HepG2 (cell line): ENCODE measurements at regions not wholly inside any gene's neighbourhood (a gene's known extent, or its start where the extent isn't known, plus 50 kb on each side); places are given as distances from the start of the nearest gene placed in this dataset.

ENCODE experiments used
- ATAC-seq: fragments of 200-7000 bp; cut with Tn5 transposase; 3 replicates; pipeline ENCODE4 v1.9.1; 2020; ENCODE audit warnings: mild to moderate bottlenecking, moderate library complexity
- BruUV-seq: library from RNA; stranded (reverse); fragments of 400-500 nt; replicated peaks from 2 replicates; lab custom pipeline; 2021; lab: Mats Ljungman, UMichigan
- CTCF ChIA-PET: fragments of 300-600 bp; formaldehyde crosslinking; extraction: SDS; loops from one replicate; lab custom pipeline; 2021; ENCODE audit warnings: low total read pairs, inconsistent platforms, low intra/inter-chr PET ratio; lab: Yijun Ruan, JAX
- POLR2A ChIA-PET: fragments of 350-600 bp; sonication (Branson Sonifier 250); formaldehyde crosslinking; loops from one replicate; lab custom pipeline; 2020; ENCODE audit warnings: antibody characterized with exemption, inconsistent platforms; lab: Yijun Ruan, JAX
- DNase-seq: peaks from one replicate; pipeline ENCODE4 v3.0.0-alpha.2; 2015; ENCODE audit warnings: low spot score
- FAIRE-seq: peaks from 3 replicates; lab custom pipeline; 2011; peaks lifted over from hg19 to GRCh38; lab: Jason Lieb, UNC
- H2AFZ ChIP-seq: one replicate; pipeline ENCODE4 v1.6.1; 2011; ENCODE audit warnings: low read length, inconsistent platforms
- H3K27ac ChIP-seq: fragments of 300-600 bp; 3 replicates; pipeline ENCODE4 v1.8.0; 2011; ENCODE audit warnings: mixed run types, mild to moderate bottlenecking, mixed read lengths, low read length, inconsistent platforms; ENCODE audit not compliant: insufficient read depth; ENCODE audit errors: extremely low read length
- H3K27me3 ChIP-seq, 2 experiments: fragments of 200-600 bp in 1 of 2; 2 replicates in 1 of 2; 3 replicates in 1 of 2; pipeline versions ENCODE4 v1.6.0 to v1.8.0; 2011; ENCODE audit warnings: low read length in 2 of 2, mild to moderate bottlenecking in 2 of 2, moderate library complexity in 2 of 2, inconsistent platforms in 1 of 2; ENCODE audit not compliant: insufficient read depth in 2 of 2, control insufficient read depth in 1 of 2
- H3K36me3 ChIP-seq, 2 experiments: fragments of 200-600 bp in 1 of 2; replicated peaks in 1 of 2; 2 replicates in 1 of 2; 3 replicates in 1 of 2; pipeline versions ENCODE4 v1.5.1 to v1.8.0; 2011; ENCODE audit warnings: low read length in 2 of 2, inconsistent platforms in 1 of 2; ENCODE audit not compliant: insufficient read depth in 2 of 2, control insufficient read depth in 1 of 2
- H3K4me1 ChIP-seq: 2 replicates; pipeline ENCODE4 v1.5.1; 2012; ENCODE audit warnings: low read length, inconsistent platforms; ENCODE audit not compliant: insufficient read depth
- H3K4me2 ChIP-seq: 2 replicates; pipeline ENCODE4 v1.6.0; 2011; ENCODE audit warnings: low read depth, low read length, inconsistent platforms
- H3K4me3 ChIP-seq, 3 experiments: fragments of 200-600 bp in 1 of 3; sonication (generic), shearing (Covaris generic) in 1 of 3; replicated peaks in 1 of 3; 2 replicates each; pipeline ENCODE4 v1.5.1; 2011 to 2016; ENCODE audit warnings: low read length in 3 of 3, inconsistent platforms in 2 of 3, low read depth in 2 of 3, mild to moderate bottlenecking in 2 of 3, control low read depth in 1 of 3, mixed read lengths in 1 of 3; ENCODE audit not compliant: insufficient read depth in 1 of 3
- H3K79me2 ChIP-seq: one replicate; pipeline ENCODE4 v1.6.1; 2011; ENCODE audit warnings: low read length, inconsistent platforms; ENCODE audit not compliant: insufficient read depth
- H3K9ac ChIP-seq: 2 replicates; pipeline ENCODE4 v1.6.0; 2011; ENCODE audit warnings: mild to moderate bottlenecking, low read depth, low read length, inconsistent platforms; ENCODE audit not compliant: insufficient read depth
- H3K9me3 ChIP-seq: 2 replicates; pipeline ENCODE4 v1.5.1; 2012; ENCODE audit warnings: mild to moderate bottlenecking, low read length
- H4K20me1 ChIP-seq: 2 replicates; pipeline ENCODE4 v1.6.0; 2011; ENCODE audit warnings: inconsistent platforms, mild to moderate bottlenecking, low read length, moderate library complexity; ENCODE audit not compliant: insufficient read depth
- ATF4 ChIP-seq, 2 experiments: fragments of 450-650 bp in 1 of 2; sonication (generic) in 1 of 2; formaldehyde crosslinking; IDR thresholded peaks; 2 replicates each; pipeline versions ENCODE4 v1.5.0 to v1.8.0; 2020 to 2022; ENCODE audit warnings: mild to moderate bottlenecking in 1 of 2, missing genetic modification reagents in 1 of 2
- GLMP ChIP-seq: sonication (generic); formaldehyde crosslinking; IDR thresholded peaks from 2 replicates; pipeline ENCODE4 v1.9.0; 2021; ENCODE audit warnings: missing genetic modification reagents, mild to moderate bottlenecking, borderline replicate concordance
- HMGXB4 ChIP-seq, 2 experiments: sonication (generic) in 1 of 2; formaldehyde crosslinking in 1 of 2; IDR thresholded peaks; 2 replicates each; pipeline versions ENCODE4 v1.4.0 to v1.6.1; 2018 to 2020; ENCODE audit warnings: missing genetic modification reagents in 2 of 2, borderline replicate concordance in 1 of 2, low read depth in 1 of 2, mild to moderate bottlenecking in 1 of 2, missing biosample characterization in 1 of 2
- KAT7 ChIP-seq: IDR thresholded peaks from 2 replicates; pipeline ENCODE4 v1.6.1; 2018; ENCODE audit warnings: borderline replicate concordance, missing compliant biosample characterization
- NR2F6 ChIP-seq, 2 experiments: IDR thresholded peaks; 2 replicates each; pipeline ENCODE4 v1.6.1; 2016; ENCODE audit warnings: antibody characterized with exemption in 1 of 2, mild to moderate bottlenecking in 1 of 2
- NRL ChIP-seq: sonication (generic); formaldehyde crosslinking; IDR thresholded peaks from 2 replicates; pipeline ENCODE4 v1.5.0; 2020; ENCODE audit warnings: missing genetic modification reagents, mild to moderate bottlenecking, moderate library complexity, borderline replicate concordance
- TFDP2 ChIP-seq: sonication (generic); formaldehyde crosslinking; IDR thresholded peaks from 2 replicates; pipeline ENCODE4 v1.4.0; 2020; ENCODE audit warnings: missing genetic modification reagents
- TMF1 ChIP-seq: sonication (generic); formaldehyde crosslinking; IDR thresholded peaks from 2 replicates; pipeline ENCODE4 v1.8.1; 2022; ENCODE audit warnings: low read depth, missing genetic modification reagents
- ZNF12 ChIP-seq: sonication (generic); formaldehyde crosslinking; IDR thresholded peaks from 2 replicates; pipeline ENCODE4 v1.5.0; 2020; ENCODE audit warnings: missing genetic modification reagents
- ZNF234 ChIP-seq: sonication (generic); formaldehyde crosslinking; conservative IDR thresholded peaks from 2 replicates; pipeline ENCODE4 v1.5.1; 2020; ENCODE audit warnings: mild to moderate bottlenecking, missing genetic modification reagents
- ZNF589 ChIP-seq: sonication (generic); formaldehyde crosslinking; conservative IDR thresholded peaks from 2 replicates; pipeline ENCODE4 v1.8.0; 2022; ENCODE audit warnings: mild to moderate bottlenecking, moderate library complexity, missing genetic modification reagents
- ZNF761 ChIP-seq: sonication (generic); formaldehyde crosslinking; conservative IDR thresholded peaks from 2 replicates; pipeline ENCODE4 v1.4.0; 2020; ENCODE audit warnings: mild to moderate bottlenecking, missing genetic modification reagents
- ZSCAN9 ChIP-seq: IDR thresholded peaks from 2 replicates; pipeline ENCODE4 v1.6.1; 2016; ENCODE audit warnings: borderline replicate concordance
- WGBS: methylation state at CpG from one replicate; pipeline ENCODE4 v1.1.6; 2017; ENCODE audit warnings: low lambda C conversion rate; 5-methylcytosine and 5-hydroxymethylcytosine counted together
- in situ Hi-C: cut with HindIII; loops from 2 replicates; pipeline ENCODE4 v1.10.0; 2017; ENCODE audit warnings: low pct_unique_long_range_greater_than_20kb; ENCODE audit not compliant: extremely low pct_ligation_motif_present
- intact Hi-C: fragments of 100-400 bp; cut with micrococcal nuclease; formaldehyde crosslinking; loops from one replicate; pipeline ENCODE4 v1.10.0; 2022; ENCODE audit not compliant: unreplicated experiment

GRCh38 chr14:94995551-94995950, 161.8 kb downstream of the DICER1 start:
- Histone ChIP-seq H2AFZ (no peak overlapping the region), H3K36me3 (no peaks in the 10 kb centered on the region), H3K4me1 (no peaks in the 10 kb centered on the region), H4K20me1 (no peaks in the 10 kb centered on the region), H3K79me2 (no peaks in the 10 kb centered on the region), H3K4me2 (no peak overlapping the region), H3K27ac (no peak overlapping the region), H3K9ac (no peak overlapping the region), H3K9me3 (no peaks in the 10 kb centered on the region), H3K27me3 (peaks cover 1 to 28% of the 10 kb centered on the region in 2 experiments; a peak in 3 of 5 replicates), H3K4me3 (no peak overlapping the region)
- DNase-seq = no peak
- WGBS = 59% methylated on average over 10 of the region's 10 CpGs
- intact Hi-C loops (no loop called here), in situ Hi-C loops (no loop called here)
- FAIRE-seq = no peak
- no TSS peak for BruUV-seq
- POLR2A ChIA-PET = no interaction called here
- no peak for ATAC-seq
- TF ChIP-seq ZNF761 (CRISPR knock-in tag) (no peak), TFDP2 (CRISPR knock-in tag) (no peak), NRL (CRISPR knock-in tag) (no peak), TMF1 (CRISPR knock-in tag) (no peak), ZSCAN9 (CRISPR knock-in tag) (no peak), ZNF589 (CRISPR knock-in tag) (no peak), HMGXB4 (CRISPR knock-in tag; IDR thresholded peaks at IDR 0.05; ENCODE audit: borderline replicate concordance in 1 of 2, low read depth in 1 of 2) (no peak), KAT7 (CRISPR knock-in tag) (no peak), ZNF234 (CRISPR knock-in tag) (no peak), ATF4 (CRISPR knock-in tag; IDR thresholded peaks at IDR 0.05) (no peak), GLMP (no peak), ZNF12 (CRISPR knock-in tag) (no peak), NR2F6 (IDR thresholded peaks at IDR 0.05) (no peak), NR2F6 (CRISPR knock-in tag; IDR thresholded peaks at IDR 0.05) (no peak)
- TF ChIP-seq, all 625 proteins: peak for 0
- CTCF ChIA-PET = no interaction called here
